Kidney glomerular epithelial cell (primary cell): ENCODE measurements at regions not wholly inside any gene's neighbourhood (a gene's known extent, or its start where the extent isn't known, plus 50 kb on each side); places are given as distances from the start of the nearest gene placed in this dataset.
"Not testable (repeated sequence)": the region's sequence is repeated elsewhere in the genome, so short reads cannot be mapped to it uniquely, and the experiment has no call there.

Source experiments
- DNase-seq: peaks from one replicate; lab custom pipeline; 2025; lab: John Stamatoyannopoulos, UW

DNA sequence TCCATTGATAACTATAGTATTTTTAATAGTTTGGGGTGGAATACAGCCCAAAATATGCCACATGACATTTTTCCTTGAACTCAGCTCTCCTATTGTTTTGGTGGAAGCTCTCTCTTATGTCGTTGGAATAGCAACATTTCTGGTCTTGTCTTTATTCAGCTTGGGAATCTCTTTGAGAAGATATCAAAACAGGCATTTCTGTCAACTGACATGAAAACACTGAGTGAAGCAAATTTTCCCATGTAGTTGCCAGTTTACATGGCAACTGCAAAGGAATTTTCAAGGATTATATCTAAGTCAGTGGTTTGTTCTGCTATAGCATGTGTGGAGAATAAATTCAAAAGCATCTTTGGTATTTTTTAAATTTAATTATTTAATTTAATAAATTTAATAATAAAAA is 863.5 kb upstream of the CDH8 start:
- no peak for DNase-seq

DNA sequence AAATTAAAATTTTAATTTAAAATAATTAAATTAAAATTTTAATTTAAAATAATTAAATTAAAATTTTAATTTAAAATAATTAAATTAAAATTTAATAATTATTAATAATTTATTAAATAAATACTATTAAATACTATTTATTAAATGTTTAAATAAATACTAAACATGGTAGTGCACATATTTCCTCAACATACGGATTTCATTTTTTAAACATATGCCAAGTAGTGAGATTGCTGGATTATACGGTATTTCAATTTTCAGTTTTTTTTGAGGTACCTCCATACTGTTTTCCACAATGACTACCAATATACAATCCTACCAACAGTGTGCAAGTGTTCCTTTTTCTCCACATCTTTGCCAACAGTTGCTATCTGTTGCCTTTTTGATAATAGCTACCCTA is 852.9 kb upstream of the CDH8 start:
- DNase-seq, result no peak

DNA sequence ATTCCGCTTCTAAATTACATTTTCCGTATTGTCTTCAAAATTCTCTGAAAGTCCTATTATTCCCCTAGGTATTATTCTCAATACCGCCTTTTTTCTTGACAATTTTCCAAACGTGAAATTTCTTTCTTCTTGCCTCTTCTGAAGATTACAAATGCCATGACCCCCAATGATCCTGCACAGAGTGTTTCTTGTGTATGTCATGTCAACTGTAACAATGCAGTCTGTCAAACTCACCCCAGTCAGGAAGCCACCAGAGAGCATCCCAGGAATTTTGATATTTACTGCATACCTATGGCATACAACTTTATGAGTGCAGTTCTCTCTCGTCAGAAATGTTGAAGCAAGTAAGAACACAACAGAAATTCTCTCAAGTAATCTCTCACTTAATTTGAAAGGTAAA is 847.3 kb upstream of the CDH8 start:
- no peak for DNase-seq

DNA sequence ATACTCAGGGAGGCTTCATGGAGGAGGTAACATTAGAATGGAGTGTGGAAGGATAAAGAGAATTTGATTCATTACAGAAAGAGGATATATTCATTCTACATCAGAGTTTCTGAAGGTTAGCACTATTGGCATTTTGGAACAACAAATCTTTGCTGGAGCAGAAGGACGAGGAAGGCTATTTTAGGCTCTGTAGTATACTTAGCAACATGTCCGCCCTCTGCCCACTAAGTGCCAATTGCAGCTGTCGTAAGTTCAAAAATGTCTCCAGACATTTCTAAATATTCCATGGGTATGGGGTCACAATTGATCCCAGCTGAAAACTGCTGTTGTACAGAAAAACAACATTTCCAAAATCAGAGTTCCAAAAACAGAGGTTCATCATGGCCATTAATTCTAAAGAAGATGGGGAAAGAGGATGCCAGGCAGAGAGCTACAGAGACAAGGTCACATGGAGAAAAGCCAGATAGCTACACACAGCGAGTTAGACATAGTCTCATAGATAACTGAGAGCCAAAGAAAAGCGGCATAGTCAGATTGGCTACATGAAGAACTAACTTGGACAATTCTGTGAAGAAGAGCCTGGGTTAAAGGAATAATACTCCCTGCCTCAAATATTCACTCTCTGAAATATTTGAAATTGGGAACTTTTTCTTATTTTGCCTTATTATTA is 846.4 kb upstream of the CDH8 start:
- no peak for DNase-seq

DNA sequence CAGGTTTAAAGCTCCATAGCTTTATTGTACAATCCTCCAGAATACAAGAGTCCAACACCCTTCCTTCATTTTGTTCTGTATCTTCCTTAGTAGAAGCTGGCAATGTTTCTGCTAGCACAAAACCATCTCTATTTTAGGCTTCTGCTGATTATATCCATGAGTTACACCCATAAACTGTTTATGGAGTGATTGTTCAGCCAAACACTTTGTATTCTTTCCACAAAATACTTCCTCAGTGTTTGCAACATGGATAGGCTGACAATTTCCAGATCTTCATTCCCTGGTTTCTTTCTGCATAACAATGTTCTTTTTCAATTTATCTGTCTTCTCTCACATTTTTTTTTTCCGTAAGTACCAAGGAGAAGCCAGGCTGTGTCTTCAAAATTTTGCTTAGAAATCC is 839.9 kb upstream of the CDH8 start:
- DNase-seq, result no peak

DNA sequence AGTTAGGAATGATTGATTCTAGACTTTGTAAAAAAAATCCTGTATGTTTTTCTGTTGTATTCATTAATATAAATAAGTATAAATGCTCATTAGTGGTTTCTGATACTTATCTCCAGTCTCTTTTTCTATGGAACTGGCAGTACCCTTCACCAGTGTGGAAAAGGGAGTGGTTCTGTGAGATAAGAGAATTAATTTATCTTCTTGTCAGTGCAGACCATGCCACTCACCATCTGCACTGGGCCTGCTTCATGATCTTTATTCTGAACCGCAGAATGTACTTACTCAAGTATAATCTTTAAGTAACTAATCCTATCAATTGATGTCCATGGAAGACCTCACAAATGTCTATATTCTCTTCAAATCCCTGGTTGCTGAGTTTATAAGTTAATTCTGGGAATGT is 836.1 kb upstream of the CDH8 start:
- no peak for DNase-seq

DNA sequence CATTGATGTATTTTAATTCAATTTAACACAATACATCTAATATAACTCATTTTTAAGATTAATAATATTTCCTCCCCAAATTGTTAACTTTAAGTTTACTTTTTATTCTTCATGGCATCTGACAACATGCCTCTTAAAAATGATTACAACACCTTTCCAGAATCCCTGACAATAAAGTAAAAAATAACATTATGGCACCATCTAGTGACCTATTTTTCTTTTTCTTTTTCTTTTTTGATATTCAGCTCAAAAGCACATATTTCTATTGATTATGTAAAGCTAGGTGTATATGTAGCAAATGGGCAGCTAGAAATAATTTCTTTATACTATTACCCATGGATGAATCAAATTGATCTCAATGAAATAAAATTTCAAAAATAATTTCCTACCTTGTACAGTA is 834.3 kb upstream of the CDH8 start:
- no peak for DNase-seq

DNA sequence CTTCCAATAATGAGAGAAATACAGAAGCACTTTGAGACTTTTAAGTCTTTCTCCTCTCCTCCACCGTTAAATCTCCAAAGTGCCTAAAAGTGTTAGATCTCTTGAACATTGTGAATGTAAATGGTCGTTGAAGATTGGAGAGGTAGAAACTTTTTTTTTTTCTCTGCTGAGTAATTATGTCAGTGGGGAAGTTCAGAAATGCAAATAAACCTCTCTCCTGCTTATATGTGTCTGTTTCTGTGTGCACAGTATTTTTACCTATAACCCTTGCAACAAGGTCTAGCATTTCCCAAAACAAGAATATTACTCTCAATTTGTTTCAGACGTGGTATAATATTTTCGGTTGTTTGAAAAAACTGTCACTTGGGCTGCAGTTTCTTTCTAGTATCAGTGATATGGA is 833.6 kb upstream of the CDH8 start:
- DNase-seq, result no peak

DNA sequence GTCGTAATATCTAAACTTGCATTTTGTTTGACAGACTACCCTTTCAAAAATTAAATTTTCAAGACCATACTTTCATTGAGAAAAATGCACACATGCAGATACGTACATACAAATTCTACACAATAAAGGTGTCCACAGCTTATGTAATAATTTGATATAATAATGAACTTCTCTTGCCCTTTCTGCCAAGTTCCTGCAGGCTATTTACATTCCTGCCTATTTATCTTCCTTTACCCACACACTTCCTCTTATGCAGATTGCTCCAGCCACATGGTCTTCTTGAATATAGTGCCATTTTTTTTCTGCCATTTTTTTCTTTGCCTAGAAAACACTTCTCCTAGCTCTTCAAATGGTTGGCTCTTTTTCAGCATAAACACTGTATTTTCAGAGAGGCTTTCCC is 826.9 kb upstream of the CDH8 start:
- DNase-seq, result no peak

DNA sequence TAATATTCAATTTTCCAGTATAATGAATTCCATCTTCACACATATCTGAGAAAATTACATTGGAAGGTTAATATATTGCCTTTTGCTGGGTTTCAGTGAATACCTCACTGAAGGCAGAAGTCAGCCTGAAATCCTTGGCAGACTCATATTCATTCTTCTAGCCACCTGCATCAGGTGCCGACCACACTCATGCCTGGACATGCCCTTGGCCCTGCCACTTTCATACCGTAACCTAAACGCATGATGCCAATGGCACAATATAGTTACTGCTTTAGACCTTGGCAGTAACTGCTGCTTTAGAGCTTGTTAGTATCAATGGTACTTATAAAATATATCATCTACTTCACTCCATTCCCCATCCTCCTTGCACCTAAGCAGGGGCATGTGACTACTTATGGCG is 817.6 kb upstream of the CDH8 start:
- no peak for DNase-seq

DNA sequence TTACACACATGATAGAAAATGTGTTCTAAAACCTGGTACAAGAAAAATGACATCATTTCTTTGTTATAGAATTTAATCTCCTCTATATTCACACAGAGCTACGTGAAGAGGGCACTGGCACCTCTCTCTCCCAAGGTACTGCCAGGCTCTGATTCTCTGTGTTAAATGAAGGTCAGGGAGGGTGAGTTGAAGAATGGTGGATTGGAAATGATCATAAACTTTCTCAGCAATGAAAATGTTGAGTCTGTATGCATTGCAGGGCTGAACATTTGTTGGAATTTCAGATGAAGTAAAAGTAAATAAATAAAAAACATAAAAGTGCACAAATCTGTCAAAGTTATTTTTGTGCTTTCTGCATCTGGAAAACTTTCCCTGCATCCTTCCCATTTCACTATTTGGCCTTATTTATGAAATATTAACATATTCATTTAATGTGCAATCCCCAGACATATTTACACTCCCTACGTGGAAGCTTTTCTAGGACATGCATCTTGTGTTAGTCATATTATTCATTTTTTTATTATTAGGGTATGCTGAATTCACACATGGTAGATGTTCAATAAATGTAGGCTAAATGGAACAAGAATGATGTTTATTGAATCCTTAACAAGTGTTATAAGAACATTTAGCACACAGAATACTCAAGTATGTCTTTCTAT is 810.3 kb upstream of the CDH8 start:
- DNase-seq, result no peak

DNA sequence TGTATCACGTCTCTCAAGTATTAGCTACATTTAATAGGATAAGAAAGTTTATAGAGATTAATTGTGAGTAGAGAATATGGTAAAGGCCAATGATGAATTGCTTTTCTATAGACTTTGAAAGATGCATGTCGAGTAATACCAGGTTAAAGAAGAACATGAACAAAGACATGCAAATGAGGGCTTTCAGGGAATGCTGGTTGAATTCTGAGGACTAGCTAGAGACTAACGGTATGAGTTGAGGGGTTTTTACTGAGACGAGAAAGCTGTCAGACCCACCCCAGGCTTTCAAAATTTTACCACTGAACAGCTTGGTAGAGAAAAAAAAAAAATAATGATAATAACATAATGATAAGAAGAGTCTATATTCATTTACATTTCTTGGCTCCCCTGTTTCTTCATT is 796.0 kb upstream of the CDH8 start:
- DNase-seq, result no peak

DNA sequence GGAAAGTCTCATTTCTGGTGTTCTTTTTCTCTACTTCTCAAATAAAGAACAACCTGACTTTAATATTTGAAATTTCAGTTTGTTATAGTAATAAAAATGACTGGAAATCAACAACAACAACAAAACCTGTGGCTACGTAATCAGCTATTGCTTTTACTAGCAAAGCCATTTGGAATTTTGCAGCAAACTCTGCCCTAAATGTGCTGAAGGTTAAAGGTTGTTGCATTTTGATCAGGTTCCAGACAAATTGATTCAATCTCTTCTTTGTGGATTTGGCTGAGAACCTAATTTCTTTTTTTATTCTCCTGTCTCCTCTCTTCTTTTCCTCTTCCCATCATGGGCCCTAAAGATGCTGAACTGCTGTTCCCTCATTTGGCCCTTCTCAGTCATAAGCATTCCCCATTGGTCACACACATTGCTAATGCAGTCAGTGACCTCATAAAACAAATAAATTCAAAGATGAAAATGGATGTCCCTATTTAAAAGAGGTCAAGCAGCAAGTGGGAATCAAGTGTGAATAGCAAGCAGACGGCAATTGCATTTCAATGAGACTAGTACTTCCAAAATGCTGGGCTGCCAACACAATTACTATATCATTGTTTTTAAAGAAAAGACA is 795.1 kb upstream of the CDH8 start:
- DNase-seq, result no peak

DNA sequence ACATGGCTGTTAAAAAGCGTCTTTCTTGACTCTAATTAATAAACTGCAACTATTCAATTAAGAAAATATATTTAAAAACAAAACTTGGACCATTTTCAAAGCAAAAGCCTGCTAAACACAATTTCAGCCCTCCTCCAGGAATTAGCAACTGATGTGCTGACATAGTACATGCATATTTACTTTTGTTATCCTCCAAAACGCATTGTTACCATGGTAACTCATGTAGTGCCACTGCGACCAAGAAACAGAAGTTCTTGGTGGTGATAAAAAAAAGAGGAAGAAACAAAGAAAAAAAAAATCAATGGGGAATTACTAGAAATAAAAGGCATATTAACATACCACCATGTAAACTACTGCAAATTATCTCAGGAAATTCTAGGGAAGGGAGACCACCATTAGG is 793.4 kb upstream of the CDH8 start:
- no peak for DNase-seq

DNA sequence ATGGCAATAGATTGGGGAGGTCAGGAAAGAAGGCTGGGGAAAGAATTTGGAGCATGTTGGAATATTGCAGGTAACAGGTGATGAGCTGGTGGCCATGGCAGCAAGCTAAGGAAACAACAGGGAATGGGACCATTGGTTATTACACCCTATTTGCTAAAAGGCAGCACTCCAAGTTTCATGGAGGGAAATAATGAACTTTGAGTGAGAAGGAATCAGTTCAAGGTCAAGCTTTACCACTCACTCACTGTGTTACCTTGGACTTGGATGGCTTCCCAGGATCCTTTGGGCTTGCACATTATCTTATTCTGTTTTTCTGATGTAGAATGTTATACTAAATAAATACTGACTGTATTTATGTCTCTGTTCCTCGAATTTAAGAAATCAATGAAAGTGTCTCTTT is 792.8 kb upstream of the CDH8 start:
- DNase-seq, result no peak

DNA sequence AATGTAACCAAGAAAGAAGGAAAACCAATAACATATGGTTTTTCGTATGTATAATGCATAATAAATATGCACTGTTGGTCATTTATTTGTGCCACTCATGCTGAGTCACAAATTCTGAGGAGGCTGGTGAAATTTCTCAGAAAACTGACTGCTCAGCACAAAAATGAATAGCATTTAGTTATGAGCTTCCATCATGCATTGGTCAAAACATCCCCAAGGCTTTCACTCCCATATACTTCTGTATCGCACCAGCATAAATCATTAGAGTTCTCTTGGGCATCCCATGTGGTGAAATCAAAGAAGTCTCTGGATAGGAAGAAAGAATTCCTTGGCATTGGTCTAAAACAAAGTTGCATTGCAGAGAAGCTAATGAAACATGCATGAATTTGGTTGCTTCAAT is 785.6 kb upstream of the CDH8 start:
- no peak for DNase-seq

DNA sequence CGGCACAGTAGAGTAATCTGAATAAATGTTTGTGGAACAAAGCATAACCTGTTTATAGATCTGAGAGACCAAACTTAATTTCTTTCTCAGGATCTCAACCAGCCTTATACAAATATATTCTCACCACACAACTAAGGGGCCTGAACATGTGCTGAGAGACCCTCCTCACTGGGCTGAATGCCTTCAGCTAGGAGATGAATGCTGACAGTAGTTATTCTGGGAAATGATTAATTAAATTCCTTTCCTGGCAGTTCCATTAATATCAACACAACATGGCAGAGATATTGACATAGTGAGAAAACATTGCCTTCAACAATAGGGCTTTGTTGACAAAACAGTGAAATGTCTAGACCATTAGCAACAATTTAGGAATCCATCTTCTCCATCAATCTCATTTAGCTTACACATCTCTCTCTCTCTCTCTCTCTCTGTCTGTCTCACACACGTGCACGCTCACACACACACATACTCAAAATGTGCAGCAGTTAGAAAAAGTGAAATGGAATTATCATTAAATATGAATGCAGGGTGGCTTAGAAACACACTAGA is 780.8 kb upstream of the CDH8 start:
- no peak for DNase-seq

DNA sequence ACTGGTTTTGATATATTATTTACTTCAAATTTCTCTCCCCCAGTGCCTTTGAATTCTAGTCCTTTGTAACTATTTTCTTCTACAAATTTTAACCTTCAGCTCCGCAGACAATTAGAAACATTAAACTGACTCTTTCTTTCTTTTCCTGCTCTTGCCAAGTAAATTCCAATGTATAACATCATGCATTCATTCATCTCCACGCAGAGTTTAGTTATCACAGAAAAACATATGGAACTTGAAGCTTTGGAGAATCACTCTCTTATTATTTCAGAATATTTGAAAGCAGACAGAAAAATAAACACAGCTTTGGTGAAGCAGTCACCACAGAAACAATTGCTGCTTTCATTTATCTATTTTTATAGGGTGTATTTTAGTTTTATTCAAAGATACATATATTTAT is 778.7 kb upstream of the CDH8 start:
- no peak for DNase-seq

DNA sequence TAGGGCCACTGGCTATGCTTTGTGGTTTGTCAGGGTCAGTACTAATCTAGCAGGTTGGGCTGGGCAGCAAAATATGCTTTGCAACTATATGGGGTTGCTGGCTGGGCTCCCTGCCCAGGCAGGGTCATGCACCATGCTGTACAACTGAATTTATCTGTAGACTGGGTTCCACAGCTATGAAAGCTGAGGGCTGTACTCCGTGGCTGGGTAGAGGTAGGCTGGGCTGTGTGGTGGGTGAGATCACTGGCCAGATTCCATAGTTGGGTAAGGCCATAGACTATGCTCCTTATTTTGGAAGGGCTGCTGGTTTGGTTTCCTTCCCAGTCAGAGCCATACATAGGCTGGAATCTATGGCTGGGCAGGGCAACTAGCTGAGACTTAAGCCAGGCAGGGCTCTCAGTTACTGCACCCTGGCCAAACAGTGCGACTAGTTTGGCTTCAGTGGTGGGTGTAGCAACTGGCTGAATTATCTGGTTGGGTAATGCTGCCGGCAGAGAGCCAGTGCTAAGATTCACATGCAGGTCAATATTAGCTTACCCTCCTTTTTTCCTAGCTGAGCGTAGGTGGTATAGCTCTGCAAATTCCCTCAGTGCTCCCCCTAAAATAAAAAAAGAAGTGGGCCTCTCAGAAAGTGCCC is 769.1 kb upstream of the CDH8 start:
- no peak for DNase-seq

DNA sequence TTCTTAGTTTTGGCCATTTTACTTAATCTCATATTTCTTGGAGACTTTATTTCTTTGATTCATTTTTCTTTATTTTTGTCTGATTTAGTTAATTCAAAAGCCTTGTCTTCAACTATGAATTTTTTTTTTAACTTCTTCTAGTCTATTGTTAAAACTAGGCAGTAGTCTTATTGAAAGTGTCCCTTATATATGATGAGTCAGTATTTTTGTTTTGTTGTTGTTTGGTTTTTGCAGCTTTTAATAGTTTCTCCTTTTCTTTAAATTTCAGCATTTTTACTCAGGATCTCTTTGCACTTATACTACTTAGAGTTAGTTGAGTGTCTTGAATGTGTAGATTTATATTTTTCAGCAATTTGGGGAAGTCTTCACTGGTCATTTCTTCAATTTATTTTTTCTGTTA is 758.5 kb upstream of the CDH8 start:
- no peak for DNase-seq

DNA sequence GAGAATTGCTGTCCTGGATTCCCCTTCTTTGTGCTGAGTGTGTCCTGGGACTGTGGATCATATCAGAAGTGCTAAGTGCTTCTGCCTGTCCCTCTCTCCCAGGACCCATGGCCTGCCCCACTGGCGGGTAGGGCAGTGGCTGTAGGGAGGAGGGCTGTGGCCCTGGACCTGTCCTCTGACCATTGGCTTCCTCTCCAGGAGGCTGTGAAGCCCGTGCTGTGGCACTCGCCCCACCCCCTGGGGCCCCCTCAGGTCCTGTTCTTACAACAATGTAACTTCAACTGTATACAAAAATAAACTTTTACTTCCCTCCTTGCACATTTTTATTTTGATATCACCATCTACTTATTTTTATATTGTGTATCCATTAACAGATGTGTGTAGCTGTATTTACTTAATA is 743.8 kb upstream of the CDH8 start:
- not testable (repeated sequence) for DNase-seq

DNA sequence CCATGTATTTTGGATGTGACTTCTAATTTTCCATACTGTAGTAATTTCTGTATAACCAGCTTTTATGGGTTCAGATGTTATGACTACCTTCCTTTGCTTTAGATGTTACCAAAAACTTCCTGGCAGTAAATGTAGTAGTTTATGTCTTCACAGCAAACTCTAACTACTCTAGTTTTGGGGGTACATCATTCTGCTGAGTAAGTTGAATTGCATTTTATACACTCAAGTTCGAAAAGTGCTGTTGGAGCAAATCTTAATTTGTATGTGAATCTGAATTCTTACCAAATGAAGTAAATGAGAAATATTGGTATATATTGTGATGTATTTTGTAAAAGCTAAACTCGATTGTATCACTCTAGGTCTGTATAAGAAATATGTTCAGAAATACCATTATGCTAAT is 728.3 kb upstream of the CDH8 start:
- no peak for DNase-seq

DNA sequence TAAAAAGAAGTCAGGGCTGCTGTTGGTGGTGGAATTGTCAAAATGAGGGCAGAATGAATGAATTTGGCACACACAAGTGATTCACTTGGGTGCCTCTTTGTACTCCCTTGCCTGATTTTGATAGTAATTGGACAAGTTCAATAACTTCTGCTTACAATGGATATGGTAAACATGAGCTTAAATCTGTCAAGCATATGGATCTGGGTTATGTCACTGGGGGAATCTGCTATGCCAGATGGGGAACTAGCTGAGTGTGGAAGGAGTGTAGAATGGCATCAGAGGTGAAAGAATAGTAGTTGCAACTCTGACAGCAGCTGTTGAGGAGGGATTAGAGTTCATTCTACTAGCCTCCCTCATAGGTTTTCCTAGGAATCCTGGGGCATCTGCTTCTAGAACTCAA is 724.2 kb upstream of the CDH8 start:
- no peak for DNase-seq
